ENCODE measurements at regions not wholly inside any gene's neighbourhood (a gene's known extent, or its start where the extent isn't known, plus 50 kb on each side); places are given as distances from the start of the nearest gene placed in this dataset.
"Not testable (repeated sequence)": the region's sequence is repeated elsewhere in the genome, so short reads cannot be mapped to it uniquely, and the experiment has no call there.

DNA sequence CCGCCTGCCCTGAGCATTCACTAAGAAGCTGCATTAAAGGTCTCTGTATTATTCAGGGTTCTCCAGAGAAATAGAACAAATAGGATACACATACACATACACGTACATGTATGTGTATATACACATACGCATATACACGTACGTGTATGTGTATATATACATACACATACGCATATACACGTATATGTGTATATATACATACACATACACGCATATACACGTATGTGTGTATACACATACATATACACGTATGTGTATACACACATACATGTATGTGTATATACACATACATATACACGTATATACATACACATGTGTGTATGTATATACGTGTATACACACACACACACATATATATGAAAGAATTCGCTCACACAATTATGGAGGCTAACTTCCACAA lies 108.9 kb upstream of the BARHL2 start:
- TF ChIP-seq, protein P1, sequence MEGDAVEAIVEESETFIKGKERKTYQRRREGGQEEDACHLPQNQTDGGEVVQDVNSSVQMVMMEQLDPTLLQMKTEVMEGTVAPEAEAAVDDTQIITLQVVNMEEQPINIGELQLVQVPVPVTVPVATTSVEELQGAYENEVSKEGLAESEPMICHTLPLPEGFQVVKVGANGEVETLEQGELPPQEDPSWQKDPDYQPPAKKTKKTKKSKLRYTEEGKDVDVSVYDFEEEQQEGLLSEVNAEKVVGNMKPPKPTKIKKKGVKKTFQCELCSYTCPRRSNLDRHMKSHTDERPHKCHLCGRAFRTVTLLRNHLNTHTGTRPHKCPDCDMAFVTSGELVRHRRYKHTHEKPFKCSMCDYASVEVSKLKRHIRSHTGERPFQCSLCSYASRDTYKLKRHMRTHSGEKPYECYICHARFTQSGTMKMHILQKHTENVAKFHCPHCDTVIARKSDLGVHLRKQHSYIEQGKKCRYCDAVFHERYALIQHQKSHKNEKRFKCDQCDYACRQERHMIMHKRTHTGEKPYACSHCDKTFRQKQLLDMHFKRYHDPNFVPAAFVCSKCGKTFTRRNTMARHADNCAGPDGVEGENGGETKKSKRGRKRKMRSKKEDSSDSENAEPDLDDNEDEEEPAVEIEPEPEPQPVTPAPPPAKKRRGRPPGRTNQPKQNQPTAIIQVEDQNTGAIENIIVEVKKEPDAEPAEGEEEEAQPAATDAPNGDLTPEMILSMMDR (IDR thresholded peaks at IDR 0.05; ENCODE audit: insufficient read depth, low read length): no peak
- H3K4me3 ChIP-seq (ENCODE audit: low read depth, low read length): no peak overlapping the region
- no peak for DNase-seq (ENCODE audit: low read depth)

DNA sequence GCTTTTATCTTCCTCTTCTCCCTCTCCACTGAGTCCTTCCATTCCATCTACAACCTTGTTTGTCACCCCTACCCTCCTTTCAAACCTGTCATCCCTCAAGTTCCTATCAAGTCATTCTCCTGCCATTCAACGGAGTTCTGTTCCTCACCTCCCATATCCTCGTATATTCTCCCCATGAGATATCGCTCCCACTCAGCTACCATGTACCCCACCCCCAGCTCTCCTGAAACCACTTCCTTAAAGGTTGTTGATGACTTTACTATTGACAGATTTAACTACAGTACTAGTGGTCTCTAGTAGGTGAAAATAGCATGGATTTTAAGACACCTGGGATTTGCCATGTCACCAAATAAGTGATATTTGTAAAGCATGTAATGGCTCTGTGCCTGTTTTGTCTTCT lies 107.4 kb upstream of the BARHL2 start:
- TF ChIP-seq, protein P1 (IDR thresholded peaks at IDR 0.05; ENCODE audit: insufficient read depth, low read length): no peak
- H3K4me3 ChIP-seq (ENCODE audit: low read depth, low read length): no peak overlapping the region
- DNase-seq (ENCODE audit: low read depth): no peak

DNA sequence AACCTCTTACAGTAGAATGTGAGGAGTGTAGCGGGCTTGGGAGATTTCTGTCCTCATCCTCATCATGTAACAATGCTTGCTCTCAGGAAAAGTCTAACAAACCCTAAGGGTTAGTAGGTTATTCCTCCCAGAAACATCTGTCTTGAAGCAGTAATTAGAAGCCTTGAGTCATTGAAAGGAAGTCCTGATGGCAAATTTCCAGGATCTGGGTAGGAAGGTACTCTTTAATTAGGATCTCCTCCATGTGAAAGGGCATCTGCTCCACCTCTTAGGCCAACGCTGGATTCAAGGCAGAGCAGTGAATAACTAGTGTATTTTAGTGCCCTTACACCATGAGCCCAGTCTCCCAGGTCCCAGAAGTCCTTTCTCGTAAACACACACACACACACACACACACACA lies 106.6 kb upstream of the BARHL2 start:
- TF ChIP-seq, protein P1 (IDR thresholded peaks at IDR 0.05; ENCODE audit: insufficient read depth, low read length): no peak
- H3K4me3 ChIP-seq (ENCODE audit: low read depth, low read length): no peak overlapping the region
- DNase-seq (ENCODE audit: low read depth): no peak

DNA sequence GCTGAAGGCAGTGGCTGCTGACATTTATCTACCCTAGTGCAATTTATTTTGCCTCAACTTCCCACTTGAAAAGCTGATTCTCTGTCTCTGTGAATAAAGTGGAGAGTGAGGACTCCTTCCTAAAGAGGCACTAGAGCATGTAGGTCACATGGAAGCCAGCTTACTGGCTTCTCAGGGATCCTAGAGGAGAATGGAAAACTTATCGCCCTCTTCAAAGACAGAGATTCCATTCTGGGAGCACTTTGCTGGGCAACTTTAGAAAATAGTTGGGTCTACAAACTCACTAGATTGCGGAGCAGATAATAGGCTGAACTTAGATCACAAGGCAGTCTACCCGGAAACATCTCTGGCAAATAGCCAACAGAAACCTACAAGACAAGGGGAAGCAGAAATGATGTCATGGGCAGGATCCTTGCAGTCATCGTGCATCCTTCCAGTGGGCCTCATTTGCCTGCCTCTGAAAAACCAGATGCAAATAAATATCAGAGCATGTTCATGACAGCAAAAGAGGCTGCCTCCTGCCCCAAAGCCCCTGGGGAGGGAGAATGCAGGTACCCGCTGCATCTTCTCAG lies 104.8 kb upstream of the BARHL2 start:
- TF ChIP-seq, protein P1 (IDR thresholded peaks at IDR 0.05; ENCODE audit: insufficient read depth, low read length): no peak
- DNase-seq (ENCODE audit: low read depth): no peak
- H3K4me3 ChIP-seq (ENCODE audit: low read depth, low read length): no peak overlapping the region

DNA sequence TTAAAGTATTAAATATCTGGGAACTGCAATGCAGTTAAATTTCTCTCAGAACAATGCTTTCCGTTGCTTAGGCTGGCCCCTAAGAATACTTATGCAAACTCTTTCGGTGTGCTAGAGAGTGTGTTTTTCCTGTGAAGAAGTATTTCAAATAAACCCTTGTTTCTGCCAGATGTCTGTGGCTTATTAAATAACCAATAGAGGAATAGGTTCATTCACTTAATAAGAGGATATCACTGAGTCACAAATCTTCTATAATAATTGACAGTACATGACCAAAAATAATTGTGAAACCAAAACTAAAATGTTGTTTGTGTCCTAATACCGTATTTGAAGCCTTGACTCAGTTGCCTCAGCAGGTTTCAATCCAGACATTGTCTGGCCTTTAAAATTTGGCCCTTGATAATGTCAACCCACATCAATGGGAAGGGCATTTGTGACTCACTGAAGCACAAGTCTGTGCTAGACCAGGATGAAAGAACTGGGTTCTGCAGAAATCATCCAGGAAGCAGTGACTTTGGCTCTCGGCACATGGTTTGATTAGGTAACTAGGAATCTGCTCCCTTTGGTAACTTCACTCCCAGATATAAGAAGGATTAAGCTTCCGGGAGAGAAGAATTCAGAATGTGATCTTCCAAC lies 104.2 kb upstream of the BARHL2 start:
- no peak for DNase-seq (ENCODE audit: low read depth)
- TF ChIP-seq, protein P1 (IDR thresholded peaks at IDR 0.05; ENCODE audit: insufficient read depth, low read length): no peak
- no peak overlapping the region for H3K4me3 ChIP-seq (ENCODE audit: low read depth, low read length)

DNA sequence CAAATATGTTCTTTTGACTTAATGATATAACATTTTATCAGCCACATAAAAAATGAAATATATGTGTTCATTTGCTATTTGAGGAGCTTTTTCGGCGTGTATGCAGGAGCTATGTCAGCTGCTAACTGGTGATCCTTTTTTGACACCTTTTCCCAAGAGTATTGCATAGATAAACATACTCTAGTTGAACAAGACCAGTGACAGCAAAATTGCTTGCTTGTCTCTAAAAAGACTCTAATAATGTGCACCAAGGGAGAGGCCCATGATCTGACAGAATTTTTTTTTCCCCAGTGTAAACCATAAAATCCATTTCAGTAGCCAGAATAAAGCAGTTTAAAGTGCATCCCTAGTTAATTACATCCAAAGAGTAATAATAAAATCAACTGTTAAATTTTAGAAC lies 103.6 kb upstream of the BARHL2 start:
- no peak for DNase-seq (ENCODE audit: low read depth)
- TF ChIP-seq, protein P1 (IDR thresholded peaks at IDR 0.05; ENCODE audit: insufficient read depth, low read length): no peak
- H3K4me3 ChIP-seq (ENCODE audit: low read depth, low read length): no peak overlapping the region

DNA sequence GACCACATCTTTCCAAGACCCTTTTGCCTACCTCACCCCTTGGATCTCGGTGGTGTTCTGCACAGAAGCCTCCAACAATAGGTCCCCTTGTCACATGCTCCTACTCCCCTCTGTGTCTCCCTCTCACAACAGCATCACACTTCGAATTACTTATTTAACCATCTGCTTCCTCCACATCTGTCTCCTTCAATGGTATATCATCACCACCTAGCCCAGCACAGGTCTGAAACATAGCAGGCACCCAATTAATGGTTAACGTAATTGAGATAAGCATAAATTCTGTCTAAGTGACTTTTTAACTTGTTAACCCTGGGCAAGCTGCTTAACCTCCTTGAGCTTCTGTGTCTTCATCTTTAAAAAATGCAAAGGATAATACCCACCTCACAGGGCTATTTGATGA lies 100.3 kb upstream of the BARHL2 start:
- DNase-seq (ENCODE audit: low read depth): no peak
- TF ChIP-seq, protein P1 (IDR thresholded peaks at IDR 0.05; ENCODE audit: insufficient read depth, low read length): no peak
- no peak overlapping the region for H3K4me3 ChIP-seq (ENCODE audit: low read depth, low read length)

DNA sequence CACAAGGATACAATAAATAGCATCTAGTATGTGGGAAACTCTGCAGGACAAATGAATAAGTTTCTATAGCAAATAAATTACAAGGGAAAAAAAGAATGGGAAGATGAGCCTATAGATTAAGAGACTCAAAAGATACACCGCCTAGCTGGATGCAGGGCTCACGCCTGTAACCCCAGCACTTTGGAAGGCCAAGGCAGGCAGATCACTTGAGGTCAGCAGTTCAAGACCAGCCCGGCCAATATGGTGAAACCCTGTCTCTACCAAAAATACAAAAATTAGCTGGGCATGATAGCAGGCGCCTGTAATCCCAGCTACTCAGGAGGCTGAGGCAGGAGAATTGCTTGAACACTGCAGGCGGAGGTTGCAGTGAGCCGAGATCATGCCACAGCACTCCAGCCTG lies 95.1 kb upstream of the BARHL2 start:
- not testable (repeated sequence) for H3K4me3 ChIP-seq (ENCODE audit: low read depth, low read length); DNase-seq (ENCODE audit: low read depth)

DNA sequence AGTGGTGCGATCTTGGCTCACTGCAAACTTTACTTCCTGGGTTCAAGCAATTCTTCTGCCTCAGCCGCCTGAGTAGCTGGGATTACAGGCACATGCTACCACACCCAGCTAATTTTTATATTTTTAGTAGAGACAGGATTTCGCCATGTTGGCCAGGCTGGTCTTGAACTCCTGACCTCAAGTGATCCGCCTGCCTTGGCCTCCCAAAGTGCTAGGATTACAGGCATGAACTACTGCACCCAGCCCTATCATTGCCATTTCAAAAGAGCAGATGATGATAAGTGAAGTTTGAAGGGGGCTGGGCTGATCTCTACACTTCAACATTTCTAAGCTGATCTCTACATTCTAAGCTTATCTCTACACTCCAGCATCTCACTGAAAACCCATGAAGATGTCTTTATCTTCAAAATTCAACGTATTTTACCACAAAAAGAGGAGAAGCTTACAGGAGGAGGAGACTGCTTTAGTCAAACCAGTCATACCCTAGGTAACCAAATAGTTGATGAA lies 94.4 kb upstream of the BARHL2 start:
- not testable (repeated sequence) for H3K4me3 ChIP-seq (ENCODE audit: low read depth, low read length); DNase-seq (ENCODE audit: low read depth)
